HepG2 (cell line): ENCODE measurements at regions not wholly inside any gene's neighbourhood (a gene's known extent, or its start where the extent isn't known, plus 50 kb on each side); places are given as distances from the start of the nearest gene placed in this dataset.

ENCODE experiments used
- ATAC-seq: fragments of 200-7000 bp; cut with Tn5 transposase; 3 replicates; pipeline ENCODE4 v1.9.1; 2020; ENCODE audit warnings: mild to moderate bottlenecking, moderate library complexity
- BruUV-seq: library from RNA; stranded (reverse); fragments of 400-500 nt; replicated peaks from 2 replicates; lab custom pipeline; 2021; lab: Mats Ljungman, UMichigan
- CTCF ChIA-PET: fragments of 300-600 bp; formaldehyde crosslinking; extraction: SDS; loops from one replicate; lab custom pipeline; 2021; ENCODE audit warnings: low total read pairs, inconsistent platforms, low intra/inter-chr PET ratio; lab: Yijun Ruan, JAX
- POLR2A ChIA-PET: fragments of 350-600 bp; sonication (Branson Sonifier 250); formaldehyde crosslinking; loops from one replicate; lab custom pipeline; 2020; ENCODE audit warnings: antibody characterized with exemption, inconsistent platforms; lab: Yijun Ruan, JAX
- DNase-seq: peaks from one replicate; pipeline ENCODE4 v3.0.0-alpha.2; 2015; ENCODE audit warnings: low spot score
- FAIRE-seq: peaks from 3 replicates; lab custom pipeline; 2011; peaks lifted over from hg19 to GRCh38; lab: Jason Lieb, UNC
- H2AFZ ChIP-seq: one replicate; pipeline ENCODE4 v1.6.1; 2011; ENCODE audit warnings: low read length, inconsistent platforms
- H3K27ac ChIP-seq: fragments of 300-600 bp; 3 replicates; pipeline ENCODE4 v1.8.0; 2011; ENCODE audit warnings: mixed run types, mild to moderate bottlenecking, mixed read lengths, low read length, inconsistent platforms; ENCODE audit not compliant: insufficient read depth; ENCODE audit errors: extremely low read length
- H3K27me3 ChIP-seq, 2 experiments: fragments of 200-600 bp in 1 of 2; 2 replicates in 1 of 2; 3 replicates in 1 of 2; pipeline versions ENCODE4 v1.6.0 to v1.8.0; 2011; ENCODE audit warnings: low read length in 2 of 2, mild to moderate bottlenecking in 2 of 2, moderate library complexity in 2 of 2, inconsistent platforms in 1 of 2; ENCODE audit not compliant: insufficient read depth in 2 of 2, control insufficient read depth in 1 of 2
- H3K36me3 ChIP-seq, 2 experiments: fragments of 200-600 bp in 1 of 2; replicated peaks in 1 of 2; 2 replicates in 1 of 2; 3 replicates in 1 of 2; pipeline versions ENCODE4 v1.5.1 to v1.8.0; 2011; ENCODE audit warnings: low read length in 2 of 2, inconsistent platforms in 1 of 2; ENCODE audit not compliant: insufficient read depth in 2 of 2, control insufficient read depth in 1 of 2
- H3K4me1 ChIP-seq: 2 replicates; pipeline ENCODE4 v1.5.1; 2012; ENCODE audit warnings: low read length, inconsistent platforms; ENCODE audit not compliant: insufficient read depth
- H3K4me2 ChIP-seq: 2 replicates; pipeline ENCODE4 v1.6.0; 2011; ENCODE audit warnings: low read depth, low read length, inconsistent platforms
- H3K4me3 ChIP-seq, 3 experiments: fragments of 200-600 bp in 1 of 3; sonication (generic), shearing (Covaris generic) in 1 of 3; replicated peaks in 1 of 3; 2 replicates each; pipeline ENCODE4 v1.5.1; 2011 to 2016; ENCODE audit warnings: low read length in 3 of 3, inconsistent platforms in 2 of 3, low read depth in 2 of 3, mild to moderate bottlenecking in 2 of 3, control low read depth in 1 of 3, mixed read lengths in 1 of 3; ENCODE audit not compliant: insufficient read depth in 1 of 3
- H3K79me2 ChIP-seq: one replicate; pipeline ENCODE4 v1.6.1; 2011; ENCODE audit warnings: low read length, inconsistent platforms; ENCODE audit not compliant: insufficient read depth
- H3K9ac ChIP-seq: 2 replicates; pipeline ENCODE4 v1.6.0; 2011; ENCODE audit warnings: mild to moderate bottlenecking, low read depth, low read length, inconsistent platforms; ENCODE audit not compliant: insufficient read depth
- H3K9me3 ChIP-seq: 2 replicates; pipeline ENCODE4 v1.5.1; 2012; ENCODE audit warnings: mild to moderate bottlenecking, low read length
- H4K20me1 ChIP-seq: 2 replicates; pipeline ENCODE4 v1.6.0; 2011; ENCODE audit warnings: inconsistent platforms, mild to moderate bottlenecking, low read length, moderate library complexity; ENCODE audit not compliant: insufficient read depth
- AFF4 ChIP-seq: sonication (generic); formaldehyde crosslinking; IDR thresholded peaks from 2 replicates; pipeline ENCODE4 v1.4.0; 2020; ENCODE audit warnings: missing genetic modification reagents
- ARID2 ChIP-seq: sonication (generic); formaldehyde crosslinking; IDR thresholded peaks from 2 replicates; pipeline ENCODE4 v1.8.1; 2022; ENCODE audit warnings: mild to moderate bottlenecking, missing genetic modification reagents, borderline replicate concordance
- ARNT ChIP-seq: fragments of 450-650 bp; IDR thresholded peaks from 2 replicates; pipeline ENCODE4 v1.6.1; 2017
- CSRNP2 ChIP-seq: sonication (generic); formaldehyde crosslinking; conservative IDR thresholded peaks from 2 replicates; pipeline ENCODE4 v1.8.0; 2022; ENCODE audit warnings: low read depth, missing genetic modification reagents
- DRAP1 ChIP-seq: IDR thresholded peaks from 2 replicates; pipeline ENCODE4 v1.6.1; 2016; ENCODE audit warnings: missing genetic modification reagents, missing compliant biosample characterization
- GABPA ChIP-seq, 2 experiments: IDR thresholded peaks; 2 replicates each; pipeline ENCODE4 v1.6.1; 2011 to 2016; ENCODE audit warnings: low read depth in 2 of 2, low read length in 1 of 2, missing biosample characterization in 1 of 2, missing genetic modification characterization in 1 of 2
- GFI1 ChIP-seq: sonication (generic); formaldehyde crosslinking; IDR thresholded peaks from 2 replicates; pipeline ENCODE4 v1.5.0; 2020; ENCODE audit warnings: missing genetic modification reagents, mild to moderate bottlenecking, borderline replicate concordance
- HMGXB3 ChIP-seq: sonication (generic); formaldehyde crosslinking; IDR thresholded peaks from 2 replicates; pipeline ENCODE4 v1.4.0; 2020; ENCODE audit warnings: missing genetic modification reagents, borderline replicate concordance
- NCOA5 ChIP-seq: sonication (generic); formaldehyde crosslinking; IDR thresholded peaks from 2 replicates; pipeline ENCODE4 v1.4.0; 2020; ENCODE audit warnings: missing genetic modification reagents
- NFIC ChIP-seq: IDR thresholded peaks from 2 replicates; pipeline ENCODE4 v1.6.1; 2012; ENCODE audit warnings: mild to moderate bottlenecking, low read length, inconsistent platforms
- U2AF1 ChIP-seq: fragments of 200-400 bp; formaldehyde crosslinking; optimal IDR thresholded peaks from 2 replicates; pipeline ENCODE3; 2017; ENCODE audit warnings: mild to moderate bottlenecking, low read depth, low read length
- ZHX1 ChIP-seq: sonication (generic); formaldehyde crosslinking; IDR thresholded peaks from 2 replicates; pipeline ENCODE4 v1.8.1; 2022; ENCODE audit warnings: low read depth, mild to moderate bottlenecking, missing genetic modification reagents
- WGBS: methylation state at CpG from one replicate; pipeline ENCODE4 v1.1.6; 2017; ENCODE audit warnings: low lambda C conversion rate; 5-methylcytosine and 5-hydroxymethylcytosine counted together
- in situ Hi-C: cut with HindIII; loops from 2 replicates; pipeline ENCODE4 v1.10.0; 2017; ENCODE audit warnings: low pct_unique_long_range_greater_than_20kb; ENCODE audit not compliant: extremely low pct_ligation_motif_present
- intact Hi-C: fragments of 100-400 bp; cut with micrococcal nuclease; formaldehyde crosslinking; loops from one replicate; pipeline ENCODE4 v1.10.0; 2022; ENCODE audit not compliant: unreplicated experiment

- no peak overlapping the region for H3K9ac ChIP-seq
- BruUV-seq, result no TSS peak
- peaks cover 84% of the 10 kb centered on the region for H3K9me3 ChIP-seq
- ChIA-PET CTCF (no interaction called here), POLR2A (no interaction called here)
- no peak overlapping the region for H2AFZ ChIP-seq
- H3K27ac ChIP-seq, result no peak overlapping the region
- H3K4me1 ChIP-seq, result no peaks in the 10 kb centered on the region
- DNase-seq (no peak), FAIRE-seq (no peak), ATAC-seq (no peak)
- no peaks in the 10 kb centered on the region for H3K36me3 ChIP-seq
- H4K20me1 ChIP-seq, result no peaks in the 10 kb centered on the region
- WGBS, result 4% methylated on average over 3 of the region's 3 CpGs
- H3K27me3 ChIP-seq, result no peaks in the 10 kb centered on the region
- no peak overlapping the region for H3K4me2 ChIP-seq
- H3K79me2 ChIP-seq, result no peaks in the 10 kb centered on the region
- in situ Hi-C loops, result no loop called here
- intact Hi-C loops, result no loop called here
- H3K4me3 ChIP-seq, result no peak overlapping the region
- TF ChIP-seq DRAP1 (no peak), NFIC (no peak), GFI1 (no peak), ZHX1 (CRISPR knock-in tag) (no peak), ARNT (no peak), AFF4 (CRISPR knock-in tag) (no peak), ARID2 (CRISPR knock-in tag) (no peak), HMGXB3 (no peak), NCOA5 (CRISPR knock-in tag) (no peak), CSRNP2 (no peak), GABPA (IDR thresholded peaks at IDR 0.05; ENCODE audit: low read depth, low read length) (no peak), GABPA (CRISPR knock-in tag; IDR thresholded peaks at IDR 0.05; ENCODE audit: low read depth) (no peak), U2AF1 (no peak)
Observed at GRCh38 chr2:123624816-123625215, 400.3 kb upstream of the CNTNAP5 start.
